CD8-positive, alpha-beta memory T cell (primary cell): ENCODE measurements at regions not wholly inside any gene's neighbourhood (a gene's known extent, or its start where the extent isn't known, plus 50 kb on each side); places are given as distances from the start of the nearest gene placed in this dataset.

ENCODE experiments used
- CTCF ChIA-PET: fragments of 350-600 bp; sonication (Branson Sonifier 250); formaldehyde crosslinking; loops from one replicate; lab custom pipeline; 2021; ENCODE audit warnings: antibody characterized with exemption; lab: Charles Lee
- POLR2A ChIA-PET: fragments of 350-600 bp; sonication (Branson Sonifier 250); formaldehyde crosslinking; loops from one replicate; lab custom pipeline; 2021; ENCODE audit warnings: antibody characterized with exemption; lab: Charles Lee
- DNase-seq, 5 donors: peaks; one replicate each; pipeline versions ENCODE4 v3.0.0 to v3.0.0-alpha.2; 2020 to 2022; ENCODE audit warnings: mixed read lengths in 1 of 5
- H3K27ac ChIP-seq: one replicate; pipeline ENCODE4 v1.7.0; 2013; ENCODE audit warnings: low read depth, mild to moderate bottlenecking, low read length, moderate library complexity
- H3K27me3 ChIP-seq: 2 replicates; pipeline ENCODE4 v1.7.0; 2013; ENCODE audit warnings: low read length, mild to moderate bottlenecking; ENCODE audit not compliant: insufficient read depth, poor library complexity, severe bottlenecking
- H3K36me3 ChIP-seq: 2 replicates; pipeline ENCODE4 v1.7.0; 2013; ENCODE audit warnings: mild to moderate bottlenecking, low read length, moderate library complexity; ENCODE audit not compliant: insufficient read depth
- H3K4me1 ChIP-seq: 2 replicates; pipeline ENCODE4 v1.7.0; 2013; ENCODE audit warnings: mild to moderate bottlenecking, low read length, moderate library complexity; ENCODE audit not compliant: insufficient read depth
- H3K4me3 ChIP-seq: 2 replicates; pipeline ENCODE4 v1.7.0; 2013; ENCODE audit warnings: mild to moderate bottlenecking, low read length
- H3K9me3 ChIP-seq: 2 replicates; pipeline ENCODE4 v1.7.0; 2013; ENCODE audit warnings: mild to moderate bottlenecking, low read length
- H3K27ac Mint-ChIP-seq, 8 donors: one replicate each; pipeline ENCODE4 v1.8.0; 2020 to 2021; ENCODE audit warnings: mixed read lengths in 8 of 8, mild to moderate bottlenecking in 6 of 8, inconsistent platforms in 3 of 8, moderate library complexity in 3 of 8
- H3K27me3 Mint-ChIP-seq, 2 donors: one replicate each; pipeline ENCODE4 v1.8.0; 2020 to 2021; ENCODE audit warnings: mixed read lengths in 2 of 2, mild to moderate bottlenecking in 1 of 2, moderate library complexity in 1 of 2
- H3K36me3 Mint-ChIP-seq, 3 donors: one replicate each; pipeline ENCODE4 v1.8.0; 2020 to 2021; ENCODE audit warnings: mixed read lengths in 3 of 3, inconsistent platforms in 1 of 3, mild to moderate bottlenecking in 1 of 3
- H3K4me1 Mint-ChIP-seq, 3 donors: one replicate each; pipeline ENCODE4 v1.8.0; 2020 to 2021; ENCODE audit warnings: mixed read lengths in 3 of 3, inconsistent platforms in 1 of 3, mild to moderate bottlenecking in 1 of 3
- H3K4me3 Mint-ChIP-seq, 7 donors: one replicate each; pipeline ENCODE4 v1.8.0; 2020 to 2021; ENCODE audit warnings: mixed read lengths in 7 of 7, mild to moderate bottlenecking in 6 of 7, moderate library complexity in 4 of 7, inconsistent platforms in 2 of 7
- H3K9me3 Mint-ChIP-seq, 5 donors: one replicate each; pipeline ENCODE4 v1.8.0; 2020 to 2022; ENCODE audit warnings: mixed read lengths in 5 of 5, mild to moderate bottlenecking in 3 of 5, moderate library complexity in 2 of 5, inconsistent platforms in 1 of 5

DNA sequence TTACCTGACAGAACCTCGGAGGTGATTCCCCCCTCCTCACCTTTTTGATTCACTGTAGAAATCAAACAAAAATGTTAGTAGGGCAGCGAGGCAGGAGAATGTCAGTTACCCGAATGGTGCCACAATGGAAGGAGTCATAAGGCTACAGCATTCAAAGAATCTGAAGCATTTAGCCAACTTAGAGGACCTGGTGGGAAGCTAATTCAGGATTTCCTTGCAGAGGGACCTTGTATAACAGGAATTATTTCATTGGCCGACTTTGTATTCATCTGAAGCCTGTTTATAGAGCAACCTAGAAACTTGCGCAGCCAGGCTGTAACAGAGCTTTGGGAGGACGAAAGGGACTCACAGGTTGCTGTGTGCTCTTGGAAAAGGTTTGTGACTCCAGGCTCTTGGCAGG, 129.1 kb upstream of the MMADHC start:
- peaks cover 0 to 2% (median 0%) of the 10 kb centered on the region in 5 donors for H3K9me3 Mint-ChIP-seq
- H3K27ac Mint-ChIP-seq = no peak overlapping the region
- H3K27ac ChIP-seq = no peak overlapping the region
- no peaks in the 10 kb centered on the region for H3K4me1 ChIP-seq
- H3K4me3 Mint-ChIP-seq = no peak overlapping the region
- no peaks in the 10 kb centered on the region for H3K27me3 ChIP-seq
- ChIA-PET CTCF (no interaction called here), POLR2A (no interaction called here)
- no peaks in the 10 kb centered on the region for H3K9me3 ChIP-seq
- H3K27me3 Mint-ChIP-seq = peaks cover 0 to 5% of the 10 kb centered on the region in 2 donors
- H3K4me3 ChIP-seq = no peak overlapping the region
- H3K36me3 ChIP-seq = no peaks in the 10 kb centered on the region
- no peak for DNase-seq
- H3K36me3 Mint-ChIP-seq = peaks cover 0 to 2% (median 0%) of the 10 kb centered on the region in 3 donors
- no peaks in the 10 kb centered on the region for H3K4me1 Mint-ChIP-seq

DNA sequence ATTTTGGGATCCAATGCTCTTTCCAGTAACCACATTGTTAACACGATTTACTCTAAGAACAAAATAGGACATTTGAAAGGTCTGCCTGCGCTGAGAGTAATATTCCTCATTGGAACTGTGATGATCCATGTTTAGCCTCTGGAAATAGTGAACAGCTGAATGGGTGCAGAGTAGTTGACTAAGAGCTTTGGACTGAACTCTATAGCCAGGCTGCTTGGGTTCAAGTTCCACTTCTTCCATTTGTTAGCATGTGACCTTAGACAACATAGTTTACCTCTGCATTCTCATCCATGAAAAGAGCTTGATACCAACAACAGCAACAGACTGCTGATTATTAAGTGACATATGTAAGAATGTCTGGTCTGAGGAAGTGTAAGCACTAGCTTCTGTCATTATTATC, 128.3 kb upstream of the MMADHC start:
- peaks cover 0 to 5% of the 10 kb centered on the region in 2 donors for H3K27me3 Mint-ChIP-seq
- CTCF ChIA-PET = no interaction called here
- H3K27ac ChIP-seq = no peak overlapping the region
- H3K27me3 ChIP-seq = no peaks in the 10 kb centered on the region
- no peak overlapping the region for H3K27ac Mint-ChIP-seq
- peaks cover 0 to 2% (median 0%) of the 10 kb centered on the region in 3 donors for H3K36me3 Mint-ChIP-seq
- no peaks in the 10 kb centered on the region for H3K4me1 Mint-ChIP-seq
- no peak for DNase-seq
- peaks cover 0 to 2% (median 0%) of the 10 kb centered on the region in 5 donors for H3K9me3 Mint-ChIP-seq
- H3K4me3 ChIP-seq = no peak overlapping the region
- H3K4me3 Mint-ChIP-seq = no peak overlapping the region
- H3K9me3 ChIP-seq = no peaks in the 10 kb centered on the region
- H3K36me3 ChIP-seq = no peaks in the 10 kb centered on the region
- H3K4me1 ChIP-seq = no peaks in the 10 kb centered on the region
- POLR2A ChIA-PET = no interaction called here

DNA sequence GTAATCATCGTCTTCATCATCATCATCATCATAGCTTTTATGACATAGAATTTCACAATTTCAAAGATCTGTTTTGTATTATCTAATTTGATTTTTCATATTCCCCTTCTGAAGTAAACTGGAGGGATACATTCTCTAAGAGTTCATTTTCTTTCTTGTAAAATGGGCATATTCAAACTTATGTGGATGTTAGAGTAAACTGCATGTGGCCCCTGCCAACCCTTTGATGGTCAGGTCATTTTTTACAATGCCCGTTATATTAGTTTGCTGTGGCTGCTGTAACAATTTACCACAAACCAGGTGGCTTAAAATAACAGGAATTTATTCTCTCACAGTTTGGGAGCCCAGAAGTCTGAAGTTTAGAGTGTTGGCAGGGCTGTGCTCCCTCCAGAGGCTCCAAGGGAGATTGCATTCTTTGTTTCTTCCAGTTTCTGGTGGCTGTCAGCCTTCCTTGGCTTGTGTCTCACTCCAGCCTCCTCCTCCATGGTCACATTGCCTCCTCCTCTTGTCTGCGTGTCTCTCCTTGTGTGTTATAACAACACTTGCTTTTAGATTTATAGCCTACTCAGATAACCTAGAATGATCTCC, 127.5 kb upstream of the MMADHC start:
- no peaks in the 10 kb centered on the region for H3K4me1 ChIP-seq
- no peak for DNase-seq
- Mint-ChIP-seq H3K27ac (no peak overlapping the region), H3K36me3 (peaks cover 0 to 2% (median 0%) of the 10 kb centered on the region in 3 donors), H3K27me3 (peaks cover 0 to 5% of the 10 kb centered on the region in 2 donors), H3K4me3 (no peak overlapping the region), H3K9me3 (peaks cover 0 to 2% (median 0%) of the 10 kb centered on the region in 5 donors), H3K4me1 (no peaks in the 10 kb centered on the region)
- H3K36me3 ChIP-seq = no peaks in the 10 kb centered on the region
- POLR2A ChIA-PET = no interaction called here
- no peaks in the 10 kb centered on the region for H3K9me3 ChIP-seq
- H3K27me3 ChIP-seq = no peaks in the 10 kb centered on the region
- H3K4me3 ChIP-seq = no peak overlapping the region
- CTCF ChIA-PET = no interaction called here
- no peak overlapping the region for H3K27ac ChIP-seq

DNA sequence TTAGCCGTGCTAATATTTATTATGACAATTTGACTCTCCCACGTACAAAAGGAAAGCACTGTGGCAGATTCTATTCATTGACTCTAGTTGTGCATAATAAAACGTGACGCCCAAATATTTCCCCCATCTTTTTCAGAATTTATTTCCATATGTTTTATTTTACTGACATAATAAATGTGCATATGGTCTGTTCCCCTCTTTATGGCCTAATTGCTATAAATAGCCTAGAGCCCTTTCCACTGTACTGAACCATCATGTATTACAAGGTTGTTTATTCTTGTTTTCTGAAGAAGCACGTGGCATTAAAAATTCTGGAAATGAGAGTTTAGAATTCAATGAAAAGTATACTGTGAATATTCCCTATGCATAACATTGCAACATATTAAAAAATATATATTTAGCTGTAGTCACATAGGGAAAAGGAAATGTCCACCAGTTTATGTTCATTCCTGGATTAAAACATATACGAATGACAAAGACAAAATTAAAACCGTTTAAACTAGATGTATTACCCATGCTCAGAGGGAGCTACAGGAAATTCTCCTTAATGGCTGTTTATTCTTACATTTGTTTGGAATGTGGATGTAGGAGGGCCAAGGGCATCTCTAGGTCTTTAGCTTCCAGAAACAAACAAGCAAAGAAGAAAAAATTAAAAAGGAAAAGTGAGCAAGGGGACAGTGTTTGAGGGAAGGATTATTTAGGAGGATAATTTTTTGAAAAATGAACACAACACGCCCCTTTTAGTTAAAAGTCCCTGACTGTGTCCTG, 122.1 kb upstream of the MMADHC start:
- Mint-ChIP-seq H3K36me3 (peaks cover 0 to 2% (median 0%) of the 10 kb centered on the region in 3 donors), H3K9me3 (peaks cover 0 to 3% (median 0%) of the 10 kb centered on the region in 5 donors), H3K4me3 (no peak overlapping the region), H3K27me3 (no peaks in the 10 kb centered on the region), H3K4me1 (no peaks in the 10 kb centered on the region), H3K27ac (no peak overlapping the region)
- ChIA-PET CTCF (no interaction called here), POLR2A (no interaction called here)
- DNase-seq = no peak
- Histone ChIP-seq H3K4me3 (no peak overlapping the region), H3K9me3 (no peaks in the 10 kb centered on the region), H3K27ac (no peak overlapping the region), H3K27me3 (no peaks in the 10 kb centered on the region), H3K4me1 (no peaks in the 10 kb centered on the region), H3K36me3 (no peaks in the 10 kb centered on the region)

DNA sequence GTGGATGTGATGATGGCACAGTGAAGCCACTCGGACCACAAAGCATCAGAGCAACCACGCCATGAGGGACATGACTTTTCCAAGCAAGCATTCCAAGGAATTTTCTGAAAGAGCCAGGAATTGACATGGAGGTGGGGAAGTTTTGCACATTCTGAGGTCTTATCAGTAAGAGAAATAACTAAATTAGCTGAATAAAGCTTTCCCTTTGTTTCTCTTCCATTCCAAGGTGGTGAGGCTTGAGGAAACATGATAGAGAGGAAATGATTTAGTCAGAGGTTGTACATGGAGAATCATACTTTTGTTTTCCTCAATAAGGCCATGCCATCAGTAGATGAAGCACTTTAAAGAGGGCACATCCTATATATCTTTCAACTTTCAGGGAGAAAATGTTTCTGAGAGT, 115.7 kb upstream of the MMADHC start:
- no peaks in the 10 kb centered on the region for H3K9me3 ChIP-seq
- Mint-ChIP-seq H3K4me3 (no peak overlapping the region), H3K9me3 (peaks cover 0 to 3% (median 1%) of the 10 kb centered on the region in 5 donors), H3K27me3 (no peaks in the 10 kb centered on the region), H3K36me3 (no peaks in the 10 kb centered on the region), H3K27ac (no peak overlapping the region), H3K4me1 (no peaks in the 10 kb centered on the region)
- no peak overlapping the region for H3K4me3 ChIP-seq
- H3K36me3 ChIP-seq = no peaks in the 10 kb centered on the region
- no peak overlapping the region for H3K27ac ChIP-seq
- no peaks in the 10 kb centered on the region for H3K27me3 ChIP-seq
- no peaks in the 10 kb centered on the region for H3K4me1 ChIP-seq
- ChIA-PET CTCF (no interaction called here), POLR2A (no interaction called here)
- DNase-seq = no peak

DNA sequence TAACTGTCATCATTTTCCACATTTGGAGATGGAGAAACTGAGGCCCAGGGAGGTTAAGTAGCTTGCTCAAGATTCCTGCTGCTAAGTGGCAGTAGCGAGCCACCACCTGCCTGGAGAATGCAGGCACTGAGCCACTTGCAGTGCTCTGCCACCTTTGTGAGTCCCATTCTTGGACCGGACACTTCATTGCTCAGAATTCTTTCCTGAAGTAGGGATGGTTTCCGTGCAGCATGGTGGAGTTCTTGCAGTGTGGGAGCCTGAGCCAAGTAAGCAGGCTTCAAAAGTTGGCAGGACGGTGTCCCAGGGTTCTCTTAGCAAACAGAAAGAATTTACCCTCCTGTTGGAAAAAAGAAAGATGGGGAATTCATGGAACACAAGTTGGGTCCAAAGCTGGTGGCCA, 115.0 kb upstream of the MMADHC start:
- no peak overlapping the region for H3K4me3 Mint-ChIP-seq
- no peak overlapping the region for H3K27ac ChIP-seq

DNA sequence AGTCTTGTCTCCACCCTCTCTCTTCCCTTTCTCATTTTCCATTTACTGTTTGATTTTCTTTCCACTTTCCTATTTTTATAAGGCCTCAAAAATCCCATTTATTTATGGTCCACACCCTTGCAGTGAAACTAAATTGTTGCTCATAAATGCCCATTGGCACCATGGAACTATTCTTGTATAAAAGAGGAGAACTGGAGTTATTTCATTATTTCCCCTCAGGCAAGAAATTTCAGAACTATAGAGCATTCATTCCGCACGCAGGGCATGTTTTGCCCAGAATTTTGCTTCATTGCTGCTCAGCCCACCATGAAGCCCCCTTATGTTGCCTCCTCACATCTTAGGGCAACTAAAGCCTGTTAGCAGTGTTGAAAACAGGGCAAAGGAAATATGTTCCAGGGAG, 113.7 kb upstream of the MMADHC start:
- POLR2A ChIA-PET = no interaction called here
- Histone ChIP-seq H3K36me3 (no peaks in the 10 kb centered on the region), H3K27ac (no peak overlapping the region), H3K4me1 (no peaks in the 10 kb centered on the region), H3K4me3 (no peak overlapping the region), H3K9me3 (no peaks in the 10 kb centered on the region), H3K27me3 (no peaks in the 10 kb centered on the region)
- H3K27me3 Mint-ChIP-seq = no peaks in the 10 kb centered on the region
- no peak overlapping the region for H3K4me3 Mint-ChIP-seq
- DNase-seq = no peak
- H3K4me1 Mint-ChIP-seq = no peaks in the 10 kb centered on the region
- CTCF ChIA-PET = no interaction called here
- no peaks in the 10 kb centered on the region for H3K36me3 Mint-ChIP-seq
- H3K9me3 Mint-ChIP-seq = peaks cover 0 to 2% (median 1%) of the 10 kb centered on the region in 5 donors
- H3K27ac Mint-ChIP-seq = no peak overlapping the region

More for the DNA sequence above, 115.0 kb upstream of the MMADHC start:
- Mint-ChIP-seq H3K36me3 (no peaks in the 10 kb centered on the region), H3K4me1 (no peaks in the 10 kb centered on the region), H3K27ac (no peak overlapping the region), H3K27me3 (no peaks in the 10 kb centered on the region), H3K9me3 (peaks cover 0 to 3% (median 1%) of the 10 kb centered on the region in 5 donors)
- Histone ChIP-seq H3K36me3 (no peaks in the 10 kb centered on the region), H3K4me1 (no peaks in the 10 kb centered on the region), H3K4me3 (no peak overlapping the region), H3K27me3 (no peaks in the 10 kb centered on the region), H3K9me3 (no peaks in the 10 kb centered on the region)
- CTCF ChIA-PET = no interaction called here
- DNase-seq = no peak
- POLR2A ChIA-PET = no interaction called here

DNA sequence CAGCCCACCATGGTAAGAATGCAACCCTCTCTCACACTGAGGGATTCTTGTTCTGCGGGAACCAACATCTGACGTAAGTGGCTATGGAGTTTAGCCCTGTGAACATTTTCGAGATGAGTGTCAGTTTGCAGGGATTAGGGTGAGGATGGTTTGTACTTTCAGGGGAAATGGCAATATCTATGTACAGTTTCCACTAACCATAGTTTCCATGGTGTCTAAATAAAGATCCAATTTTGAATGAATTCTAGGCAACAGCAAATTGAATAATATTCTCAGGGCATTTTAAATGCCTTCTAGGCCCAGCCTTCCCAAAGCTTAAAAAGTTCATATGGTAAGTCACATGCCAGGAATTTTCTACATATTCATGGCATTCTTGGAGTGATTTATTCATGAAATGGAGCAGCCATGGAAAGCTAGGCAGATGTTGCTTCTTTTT, 105.4 kb upstream of the MMADHC start:
- H3K27ac ChIP-seq = no peak overlapping the region
- H3K4me3 ChIP-seq = no peak overlapping the region
- ChIA-PET CTCF (no interaction called here), POLR2A (no interaction called here)
- no peak for DNase-seq
- no peaks in the 10 kb centered on the region for H3K4me1 ChIP-seq
- no peaks in the 10 kb centered on the region for H3K27me3 ChIP-seq
- Mint-ChIP-seq H3K9me3 (peaks cover 0 to 4% (median 2%) of the 10 kb centered on the region in 5 donors), H3K27me3 (no peaks in the 10 kb centered on the region), H3K4me1 (no peaks in the 10 kb centered on the region), H3K4me3 (no peak overlapping the region), H3K27ac (no peak overlapping the region), H3K36me3 (no peaks in the 10 kb centered on the region)
- H3K36me3 ChIP-seq = no peaks in the 10 kb centered on the region
- H3K9me3 ChIP-seq = no peaks in the 10 kb centered on the region
